Liver (tissue), 3 donors: ENCODE measurements at regions not wholly inside any gene's neighbourhood (a gene's known extent, or its start where the extent isn't known, plus 50 kb on each side); places are given as distances from the start of the nearest gene placed in this dataset.

Experiments used
- ATF3 ChIP-seq: IDR thresholded peaks from 2 replicates; pipeline ENCODE4 v1.6.1; 2016; ENCODE audit warnings: antibody characterized with exemption
- CTCF ChIP-seq: fragments of 150-350 bp; IDR thresholded peaks from 2 replicates; pipeline ENCODE4 v1.5.1; 2017; ENCODE audit warnings: improper control_type of control experiment, low read depth, low read length; ENCODE audit not compliant: missing input control
- EGR1 ChIP-seq, 2 donors: IDR thresholded peaks; 2 replicates each; pipeline ENCODE4 v1.6.1; 2016 to 2018; ENCODE audit warnings: antibody characterized with exemption in 2 of 2, low read depth in 2 of 2
- FOXA1 ChIP-seq: IDR thresholded peaks from 2 replicates; pipeline ENCODE4 v1.6.1; 2016; ENCODE audit warnings: antibody characterized with exemption
- FOXA2 ChIP-seq: IDR thresholded peaks from 2 replicates; pipeline ENCODE4 v1.6.1; 2016; ENCODE audit warnings: antibody characterized with exemption
- HNF4A ChIP-seq, 2 donors: conservative IDR thresholded peaks; 2 replicates each; pipeline ENCODE4 v1.6.1; 2016; ENCODE audit warnings: antibody characterized with exemption in 2 of 2, mild to moderate bottlenecking in 2 of 2
- JUND ChIP-seq, 2 donors: IDR thresholded peaks; 2 replicates each; pipeline ENCODE4 v1.6.1; 2016; ENCODE audit warnings: antibody characterized with exemption in 2 of 2
- MAX ChIP-seq: IDR thresholded peaks from 2 replicates; pipeline ENCODE4 v1.6.1; 2016; ENCODE audit warnings: antibody characterized with exemption
- NR2F2 ChIP-seq: IDR thresholded peaks from 2 replicates; pipeline ENCODE4 v1.6.1; 2016; ENCODE audit warnings: antibody characterized with exemption
- RAD21 ChIP-seq, 2 donors: IDR thresholded peaks; 2 replicates each; pipeline ENCODE4 v1.6.1; 2016; ENCODE audit warnings: antibody characterized with exemption in 2 of 2, mild to moderate bottlenecking in 2 of 2
- REST ChIP-seq: IDR thresholded peaks from 2 replicates; pipeline ENCODE4 v1.6.1; 2016; ENCODE audit warnings: antibody characterized with exemption, mild to moderate bottlenecking
- SP1 ChIP-seq: IDR thresholded peaks from 2 replicates; pipeline ENCODE4 v1.6.1; 2018; ENCODE audit warnings: antibody characterized with exemption, mild to moderate bottlenecking
- TAF1 ChIP-seq: conservative IDR thresholded peaks from 2 replicates; pipeline ENCODE4 v1.6.1; 2016; ENCODE audit warnings: antibody characterized with exemption, mild to moderate bottlenecking
- YY1 ChIP-seq: IDR thresholded peaks from 2 replicates; pipeline ENCODE4 v1.6.1; 2016; ENCODE audit warnings: antibody characterized with exemption, mild to moderate bottlenecking
- donor health status: healthy.
- donor health status: healthy.

- TF ChIP-seq YY1 (no peak), CTCF (no peak), RAD21 (IDR thresholded peaks at IDR 0.05) (no peak), ATF3 (no peak), HNF4A (conservative IDR thresholded peaks at IDR 0.05) (no peak), SP1 (no peak), MAX (no peak), REST (no peak), JUND (IDR thresholded peaks at IDR 0.05) (no peak), NR2F2 (no peak), FOXA2 (no peak), FOXA1 (no peak), TAF1 (no peak), EGR1 (IDR thresholded peaks at IDR 0.05; ENCODE audit: low read depth in 2 of 2) (no peak)
Measured at GRCh38 chr6:159639721-159640120, 53.3 kb downstream of the SOD2 start.
